Pancreas (tissue), 10 donors: ENCODE measurements at regions not wholly inside any gene's neighbourhood (a gene's known extent, or its start where the extent isn't known, plus 50 kb on each side); places are given as distances from the start of the nearest gene placed in this dataset.

ENCODE experiments used
- ATAC-seq, 4 donors: fragments of 200-7000 bp; cut with Tn5 transposase; one replicate each; pipeline versions ENCODE4 v1.8.0 to v1.9.1; 2020; ENCODE audit warnings: mild to moderate bottlenecking in 4 of 4, moderate library complexity in 4 of 4
- DNase-seq, 6 donors: peaks; one replicate each; pipeline ENCODE4 v3.0.0-alpha.2; 2020
- FAIRE-seq: peaks from 2 replicates; lab custom pipeline; 2012; peaks lifted over from hg19 to GRCh38; lab: Jason Lieb, UNC
- H3K27ac ChIP-seq, 4 donors: fragments of 200-600 bp; sonication (generic); 1 replicate in 3 of 4; 2 replicates in 1 of 4; pipeline versions ENCODE4 v1.5.0 to v1.8.0; 2020
- H3K27me3 ChIP-seq, 4 donors: fragments of 200-600 bp; one replicate each; pipeline ENCODE4 v1.8.0; 2021
- H3K36me3 ChIP-seq, 3 donors: fragments of 200-600 bp; sonication (generic) in 1 of 3; one replicate each; pipeline versions ENCODE4 v1.5.0 to v1.8.0; 2020 to 2021
- H3K4me1 ChIP-seq, 3 donors: fragments of 200-600 bp; one replicate each; pipeline ENCODE4 v1.8.0; 2021
- H3K4me3 ChIP-seq, 4 donors: fragments of 200-600 bp; sonication (generic) in 2 of 4; one replicate each; pipeline versions ENCODE4 v1.5.0 to v1.8.0; 2020 to 2021
- H3K9me3 ChIP-seq, 4 donors: fragments of 200-600 bp; one replicate each; pipeline ENCODE4 v1.8.0; 2021
- CTCF ChIP-seq, 4 donors: fragments of 200-600 bp; sonication (generic) in 3 of 4; IDR thresholded peaks; one replicate each; pipeline versions ENCODE4 v1.5.0 to v1.8.0; 2021; ENCODE audit warnings: antibody characterized with exemption in 4 of 4
- WGBS, 2 donors: extraction: QIAGEN DNeasy Blood & Tissue Kit; methylation state at CpG; one replicate each; pipeline ENCODE4 v1.1.7; 2013; 5-methylcytosine and 5-hydroxymethylcytosine counted together
- intact Hi-C, 3 donors: fragments of 100-400 bp; cut with DNase I; formaldehyde crosslinking; loops; one replicate each; pipeline versions ENCODE4 v1.11.1 to v1.14.2; 2022
- donor health status: healthy with polysubstance abuse.
- donor health status: DM: no; HTN: no; CAD: no; lungs with moderate emphysema.
- donor health status: DM: no; HTN: no; CAD: no.
- donor health status: control.
- donor health status: control.
- donor health status: Bipolar disorder and iron deficiency.
- donor health status: DM: yes; HTN: yes; CAD: no.
- donor health status: DM: no; HTN: no; CAD: no.
- donor health status: DM: no; HTN: no; CAD: no.
- donor health status: DM: yes; HTN: yes; CAD: no.

- TF ChIP-seq CTCF (IDR thresholded peaks at IDR 0.05), result no peak
- FAIRE-seq (no peak), ATAC-seq (no peak), DNase-seq (no peak)
- Histone ChIP-seq H3K4me3 (no peak overlapping the region), H3K9me3 (no peaks in the 10 kb centered on the region), H3K27me3 (no peaks in the 10 kb centered on the region), H3K4me1 (no peaks in the 10 kb centered on the region), H3K36me3 (no peaks in the 10 kb centered on the region), H3K27ac (no peak overlapping the region)
- WGBS, 2 donors, result 77 to 79% methylated on average over 6 of the region's 6 CpGs
- intact Hi-C loops, result no loop called here
These were observed 259.0 kb downstream of the MN1 start for GRCh38 chr22:27542602-27543001.

- no peak for ATAC-seq
These were observed 258.1 kb downstream of the MN1 start for GRCh38 chr22:27543460-27543859.

GRCh38 chr22:27545085-27545484, 256.5 kb downstream of the MN1 start:
- Histone ChIP-seq H3K36me3 (no peaks in the 10 kb centered on the region), H3K27me3 (no peaks in the 10 kb centered on the region), H3K4me3 (no peak overlapping the region), H3K27ac (no peak overlapping the region), H3K4me1 (no peaks in the 10 kb centered on the region), H3K9me3 (no peaks in the 10 kb centered on the region)
- no peak for DNase-seq
- no peak for ATAC-seq
- intact Hi-C loops, result no loop called here
- no peak for TF ChIP-seq CTCF (IDR thresholded peaks at IDR 0.05)
- FAIRE-seq, result no peak
- 50 to 51% methylated on average over 7 of the region's 7 CpGs for WGBS, 2 donors

More at GRCh38 chr22:27543460-27543859, 258.1 kb downstream of the MN1 start:
- H3K27ac ChIP-seq, result no peak overlapping the region
- H3K4me3 ChIP-seq, result no peak overlapping the region
- WGBS, 2 donors, result 90 to 100% methylated on average over 2 of the region's 2 CpGs
- H3K9me3 ChIP-seq, result no peaks in the 10 kb centered on the region
- FAIRE-seq (no peak), DNase-seq (no peak)
- no peaks in the 10 kb centered on the region for H3K36me3 ChIP-seq
- no peak for TF ChIP-seq CTCF (IDR thresholded peaks at IDR 0.05)
- H3K27me3 ChIP-seq, result no peaks in the 10 kb centered on the region
- intact Hi-C loops, result no loop called here
- H3K4me1 ChIP-seq, result no peaks in the 10 kb centered on the region

- intact Hi-C loops, result no loop called here
- Histone ChIP-seq H3K4me3 (no peak overlapping the region), H3K27ac (no peak overlapping the region), H3K36me3 (no peaks in the 10 kb centered on the region), H3K27me3 (no peaks in the 10 kb centered on the region), H3K9me3 (no peaks in the 10 kb centered on the region), H3K4me1 (no peaks in the 10 kb centered on the region)
- WGBS, 2 donors, result 76 to 81% methylated on average over 18 of the region's 18 CpGs
- ATAC-seq (no peak), DNase-seq (no peak), FAIRE-seq (no peak)
- no peak for TF ChIP-seq CTCF (IDR thresholded peaks at IDR 0.05)
These were observed 255.2 kb downstream of the MN1 start for GRCh38 chr22:27546157-27546935.

DNA sequence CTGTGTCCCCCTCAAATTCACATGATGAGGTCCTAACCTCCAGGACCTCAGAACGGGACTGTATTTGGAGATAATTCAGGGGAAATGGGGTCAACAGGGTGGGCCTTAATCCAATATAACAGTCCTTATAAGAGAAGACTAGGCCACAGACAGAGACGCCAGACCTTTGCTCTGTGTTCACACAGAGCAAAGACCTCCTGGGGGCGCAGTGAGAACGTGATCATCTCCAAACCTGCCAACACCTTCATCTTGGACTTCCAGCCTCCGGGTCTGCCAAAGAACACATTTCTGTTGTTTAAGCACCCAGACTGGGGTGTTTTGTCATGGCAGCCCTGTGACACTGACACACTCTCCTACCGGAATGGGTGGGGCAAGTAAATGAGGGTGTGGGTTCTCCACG, 250.2 kb downstream of the MN1 start:
- H3K4me1 ChIP-seq, result no peaks in the 10 kb centered on the region
- no peak for ATAC-seq
- 85 to 91% methylated on average over 7 of the region's 7 CpGs for WGBS, 2 donors
- H3K9me3 ChIP-seq, result no peaks in the 10 kb centered on the region
- no peak overlapping the region for H3K27ac ChIP-seq
- H3K36me3 ChIP-seq, result no peaks in the 10 kb centered on the region
- H3K4me3 ChIP-seq, result no peak overlapping the region
- H3K27me3 ChIP-seq, result no peaks in the 10 kb centered on the region
- DNase-seq, result no peak
- intact Hi-C loops, result no loop called here
- no peak for TF ChIP-seq CTCF (IDR thresholded peaks at IDR 0.05)
- no peak for FAIRE-seq
